ENCODE measurements at regions not wholly inside any gene's neighbourhood (a gene's known extent, or its start where the extent isn't known, plus 50 kb on each side); places are given as distances from the start of the nearest gene placed in this dataset.

DNA sequence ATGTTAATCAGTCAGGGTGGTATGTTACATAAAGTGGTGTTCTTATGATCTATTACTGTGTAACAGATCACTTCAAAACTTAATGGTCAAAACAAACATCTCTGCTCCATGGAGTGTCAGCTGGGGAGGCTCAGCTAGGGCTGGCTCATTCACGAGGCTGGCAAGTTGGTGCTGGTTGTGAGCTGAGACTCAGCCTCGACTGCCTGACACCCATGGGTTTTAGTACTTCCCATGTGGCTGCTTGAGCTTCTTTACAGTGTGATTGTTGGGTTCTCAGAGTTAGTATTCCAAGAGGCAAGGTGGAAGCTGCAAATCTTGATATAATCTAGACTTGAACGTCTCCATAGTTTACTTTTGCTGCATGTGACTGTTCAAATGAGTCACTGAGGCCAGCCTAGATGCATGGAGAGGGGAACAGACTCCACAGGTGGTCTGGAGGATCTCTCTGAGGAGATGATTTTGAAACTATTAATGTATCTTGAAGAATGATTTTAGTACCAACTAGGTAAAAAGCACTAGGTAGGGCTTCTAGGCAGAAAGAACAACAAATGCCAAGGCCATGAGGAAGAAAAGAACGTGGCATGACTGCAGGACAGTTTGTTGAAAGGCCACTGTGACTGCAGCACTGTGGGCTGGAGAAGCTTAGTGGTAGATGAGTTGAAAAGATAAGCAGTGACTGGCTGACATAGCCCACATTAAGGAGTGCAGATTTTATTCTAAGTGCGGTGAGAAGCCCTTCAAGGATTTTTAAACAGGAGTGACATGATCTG, 281.1 kb upstream of the PROK2 start:
- no peak for TF ChIP-seq CTCF (IDR thresholded peaks at IDR 0.05; ENCODE audit: insufficient read depth, low read length, poor library complexity, severe bottlenecking)
- no peak for TF ChIP-seq EZH2phosphoT487 (conservative IDR thresholded peaks at IDR 0.05; ENCODE audit: low read length)

Data from SU-DHL-6 (cell line).